GM19463 (cell line): ENCODE measurements at regions not wholly inside any gene's neighbourhood (a gene's known extent, or its start where the extent isn't known, plus 50 kb on each side); places are given as distances from the start of the nearest gene placed in this dataset.

Experiments
- ATAC-seq: cut with Tn5 transposase; IDR thresholded peaks from one replicate; pipeline ENCODE4 v1.9.1; 2021; ENCODE audit warnings: mild to moderate bottlenecking, moderate library complexity; ENCODE audit not compliant: unreplicated experiment

DNA sequence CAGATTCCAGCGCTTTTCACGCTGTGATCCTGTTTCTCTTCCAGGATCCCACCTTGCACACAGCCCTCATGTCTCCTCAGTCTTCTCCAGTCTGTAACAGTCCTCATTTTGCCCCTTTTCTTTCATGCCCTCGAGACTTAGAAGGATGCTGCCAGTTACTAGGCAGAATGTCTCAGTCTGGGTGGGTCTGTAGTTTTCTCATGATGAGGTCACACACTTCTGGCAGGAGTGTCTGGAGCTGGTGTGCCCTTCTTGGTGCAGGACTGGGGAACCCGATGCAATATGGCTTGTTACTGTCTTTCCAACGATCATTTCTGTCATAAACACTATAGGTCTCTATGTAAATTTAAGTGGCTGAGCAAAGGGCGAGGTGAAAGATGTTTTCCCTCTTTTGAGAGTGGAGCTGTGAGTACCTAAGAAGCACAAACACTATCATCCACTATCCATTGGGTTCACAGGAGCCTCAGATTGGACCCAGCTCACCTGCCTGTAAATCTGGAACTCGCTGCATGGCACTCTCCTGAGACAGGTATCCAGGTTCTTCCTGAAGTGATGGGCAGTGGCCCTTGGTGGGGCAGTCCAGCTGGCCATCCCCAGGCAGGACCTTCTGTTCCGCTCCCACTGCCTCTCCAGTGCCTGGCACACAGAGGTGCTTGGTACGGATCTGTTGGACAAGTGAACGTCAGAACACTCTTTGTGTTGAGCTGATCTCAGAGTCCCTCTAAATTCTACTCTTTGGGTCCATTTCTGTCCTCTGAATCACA is 64.3 kb upstream of the ZNF32 start:
- no peak for ATAC-seq

GRCh38 chr10:43710772-43711471 is 62.2 kb upstream of the ZNF32 start:
- no peak for ATAC-seq

DNA sequence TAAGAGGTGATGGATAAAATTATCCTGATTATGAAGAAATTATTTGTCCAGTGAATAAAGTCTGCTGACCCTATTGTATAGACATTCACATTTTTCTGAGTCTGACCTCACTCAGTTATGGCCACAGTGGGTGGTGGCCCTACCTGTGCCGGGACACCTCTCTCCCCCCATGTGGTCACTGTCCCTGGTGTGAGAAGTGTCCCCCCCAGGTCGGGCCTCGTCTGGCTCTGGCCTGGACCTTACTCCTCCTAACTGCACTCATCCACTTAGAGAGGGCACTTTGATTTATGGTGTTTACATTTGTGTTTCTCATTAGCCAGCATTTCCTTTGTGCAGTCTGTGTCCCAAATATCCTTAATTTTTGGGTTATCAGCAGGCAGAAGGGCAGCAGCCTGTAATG is 59.6 kb upstream of the ZNF32 start:
- ATAC-seq: no peak

DNA sequence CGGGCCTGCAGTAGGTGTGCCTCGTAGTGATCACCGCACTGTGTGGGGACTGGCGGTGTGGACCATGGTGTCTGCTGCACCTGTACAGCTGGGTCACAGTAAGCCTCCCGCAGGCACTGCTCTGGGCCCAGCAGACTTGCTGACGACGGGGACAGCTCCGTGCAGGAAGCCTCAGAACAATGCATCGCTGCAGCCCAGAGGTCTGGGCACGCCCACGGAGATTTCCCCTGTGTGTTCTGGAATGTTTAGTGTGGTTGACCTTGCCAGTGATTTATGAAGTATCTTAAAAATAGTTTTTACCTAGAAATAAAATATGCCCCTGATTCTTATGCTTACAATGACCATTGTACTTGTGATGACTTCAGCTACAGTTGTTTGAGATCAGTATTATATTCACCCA is 59.1 kb upstream of the ZNF32 start:
- ATAC-seq: no peak

- ATAC-seq: no peak
These were observed 57.5 kb upstream of the ZNF32 start for GRCh38 chr10:43706166-43706565.

GRCh38 chr10:43703286-43703685 is 54.6 kb upstream of the ZNF32 start:
- ATAC-seq: no peak

GRCh38 chr10:43702936-43703281 is 54.2 kb upstream of the ZNF32 start:
- ATAC-seq: no peak

DNA sequence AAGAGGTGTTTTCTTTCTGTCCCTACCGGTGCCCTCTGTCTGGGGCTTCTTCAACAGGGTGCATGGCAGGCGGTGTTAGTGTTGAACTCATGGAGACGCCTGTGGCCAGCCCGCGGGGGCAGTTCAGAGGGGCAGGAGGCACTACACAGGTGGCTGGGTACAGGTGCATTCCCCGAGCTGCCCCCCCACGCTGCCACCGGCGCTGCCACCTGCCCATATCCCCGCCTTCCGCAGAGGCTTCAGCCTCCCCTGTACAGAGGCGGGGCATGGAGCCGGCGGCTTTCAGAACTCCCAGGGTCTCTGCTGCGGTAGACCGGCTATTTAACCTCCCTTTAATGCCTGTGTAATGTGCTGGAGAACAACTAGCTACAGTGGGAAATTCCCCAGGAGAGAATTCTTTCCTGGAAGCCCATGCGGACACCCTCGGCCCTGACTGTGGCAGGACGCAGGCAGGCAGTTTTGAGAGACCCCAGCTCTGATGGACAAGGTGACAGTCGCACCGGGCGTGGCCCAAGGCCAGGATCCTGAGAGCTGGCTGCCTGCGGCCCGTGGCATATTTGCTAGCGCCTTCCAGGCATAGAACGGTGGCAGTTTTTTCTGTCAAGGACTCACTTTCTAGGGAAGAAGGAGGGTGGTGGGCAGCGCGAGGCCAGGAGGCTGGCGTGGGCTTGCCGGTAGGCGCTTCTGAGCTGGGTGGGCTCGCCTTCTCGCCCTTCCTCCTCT is 53.7 kb upstream of the ZNF32 start:
- no peak for ATAC-seq

GRCh38 chr10:43701295-43701694 is 52.6 kb upstream of the ZNF32 start:
- ATAC-seq: no peak

DNA sequence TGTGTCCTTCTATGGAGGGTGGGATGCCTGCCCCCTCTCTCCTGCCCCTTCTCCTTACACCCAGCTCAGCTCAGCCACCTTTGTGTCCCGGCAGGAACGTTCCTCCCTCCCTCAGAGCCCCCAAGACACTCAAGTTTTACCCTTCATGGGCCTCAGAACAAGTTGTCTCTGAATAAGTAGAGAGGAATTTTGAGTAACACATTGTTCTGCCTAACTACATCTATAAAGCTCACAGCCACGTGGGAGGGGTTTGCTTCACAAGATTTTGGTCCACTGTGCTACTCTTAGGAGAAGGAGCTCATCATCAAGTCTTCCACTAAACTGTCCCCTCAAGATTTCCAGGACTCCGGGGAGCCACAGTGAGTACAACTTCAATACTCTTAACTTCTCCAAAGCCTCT is 51.6 kb upstream of the ZNF32 start:
- no peak for ATAC-seq

DNA sequence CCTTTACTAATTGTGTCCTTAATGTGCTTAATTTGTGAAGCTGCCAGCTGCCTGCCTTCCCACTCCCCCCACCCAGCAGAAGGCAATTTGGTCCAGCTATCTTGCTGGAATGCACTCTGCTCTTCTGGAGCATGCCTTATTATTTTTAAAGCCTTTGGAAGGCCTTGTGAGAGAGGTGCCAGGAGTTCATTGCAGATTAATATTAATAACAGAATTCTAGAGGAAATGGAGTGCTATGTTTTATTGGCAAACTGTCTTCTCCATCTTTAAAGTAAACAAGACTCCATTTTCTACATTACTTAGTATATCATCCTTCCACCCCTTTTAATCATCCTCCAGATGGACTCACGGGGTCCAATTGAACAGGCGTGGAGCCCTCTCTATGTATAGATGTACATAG is 50.8 kb upstream of the ZNF32 start:
- ATAC-seq: no peak
